Inferior parietal cortex (tissue), 1 donor: ENCODE measurements at regions not wholly inside any gene's neighbourhood (a gene's known extent, or its start where the extent isn't known, plus 50 kb on each side); places are given as distances from the start of the nearest gene placed in this dataset.

Experiments used
- DNase-seq: peaks from one replicate; pipeline ENCODE4 v3.0.0-alpha.2; 2016; ENCODE audit errors: extremely low spot score

DNA sequence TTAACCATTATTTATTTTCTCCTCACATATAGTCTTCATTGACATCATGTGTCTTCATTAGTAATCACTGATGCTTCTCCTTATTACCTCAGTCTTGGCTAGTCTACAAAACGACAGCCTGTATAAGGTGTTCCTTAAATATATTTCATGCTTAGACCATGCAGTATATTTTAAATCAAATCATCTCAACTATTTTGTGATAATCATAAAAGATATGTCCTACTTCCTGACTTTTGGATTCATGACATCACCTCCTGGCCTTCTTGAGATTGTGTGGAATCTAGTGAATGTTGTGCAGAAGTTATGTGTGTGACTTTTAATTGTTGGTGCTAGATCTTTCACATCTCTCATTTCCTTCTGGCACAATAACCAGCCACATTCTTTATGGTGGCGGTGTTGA is 1339.3 kb upstream of the C9orf72 start:
- DNase-seq = no peak

DNA sequence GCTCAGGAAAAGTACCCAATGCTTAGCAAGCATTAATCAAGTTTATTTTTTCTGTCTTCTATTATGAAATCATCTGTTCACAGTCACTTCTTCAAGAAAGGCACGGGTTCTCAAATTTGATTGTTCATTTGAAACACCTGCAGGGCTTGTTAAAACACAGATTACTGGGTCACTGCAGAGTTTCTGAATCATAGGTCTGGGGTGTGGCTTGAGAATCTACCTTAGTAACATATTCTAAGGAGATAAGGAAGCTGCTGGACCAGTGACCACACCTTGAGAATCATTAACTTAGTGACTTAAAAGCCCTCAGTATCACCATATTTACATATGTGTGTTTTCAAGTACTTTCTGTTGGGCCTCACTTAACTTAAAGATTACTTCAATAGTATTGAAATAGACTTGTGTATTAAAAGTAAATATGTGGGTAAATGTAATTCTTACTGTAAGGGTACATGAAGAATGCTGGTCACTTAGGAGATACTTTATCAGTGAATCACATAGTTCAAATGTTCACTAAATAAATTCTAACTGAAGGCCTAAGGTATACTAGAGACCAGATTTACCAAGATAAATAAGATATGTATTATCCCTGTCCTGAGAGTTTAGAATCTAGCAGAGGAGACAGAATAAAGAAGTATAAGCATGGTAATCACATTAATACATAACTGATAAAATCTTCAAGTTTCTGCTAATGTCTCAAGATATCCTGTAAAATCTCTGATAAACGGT is 1342.1 kb upstream of the C9orf72 start:
- no peak for DNase-seq

DNA sequence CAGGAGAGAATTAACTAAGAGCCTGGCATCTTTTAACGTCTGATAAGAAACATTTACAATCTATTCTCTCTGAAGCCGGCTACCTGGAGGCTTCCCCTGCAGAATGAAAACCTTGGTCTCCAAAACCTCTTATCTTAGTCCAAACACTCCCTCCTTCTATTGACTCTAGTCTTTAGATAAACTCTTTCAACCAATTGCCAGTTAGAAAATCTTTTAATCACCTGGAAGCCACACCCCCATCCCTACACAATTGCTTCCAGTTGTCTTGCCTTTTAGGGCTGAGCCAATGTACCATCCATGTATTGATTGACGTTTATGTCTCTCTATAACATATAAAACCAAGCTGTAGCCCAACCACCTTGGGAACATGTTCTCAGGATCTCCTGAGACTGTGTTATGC is 1343.1 kb upstream of the C9orf72 start:
- no peak for DNase-seq

DNA sequence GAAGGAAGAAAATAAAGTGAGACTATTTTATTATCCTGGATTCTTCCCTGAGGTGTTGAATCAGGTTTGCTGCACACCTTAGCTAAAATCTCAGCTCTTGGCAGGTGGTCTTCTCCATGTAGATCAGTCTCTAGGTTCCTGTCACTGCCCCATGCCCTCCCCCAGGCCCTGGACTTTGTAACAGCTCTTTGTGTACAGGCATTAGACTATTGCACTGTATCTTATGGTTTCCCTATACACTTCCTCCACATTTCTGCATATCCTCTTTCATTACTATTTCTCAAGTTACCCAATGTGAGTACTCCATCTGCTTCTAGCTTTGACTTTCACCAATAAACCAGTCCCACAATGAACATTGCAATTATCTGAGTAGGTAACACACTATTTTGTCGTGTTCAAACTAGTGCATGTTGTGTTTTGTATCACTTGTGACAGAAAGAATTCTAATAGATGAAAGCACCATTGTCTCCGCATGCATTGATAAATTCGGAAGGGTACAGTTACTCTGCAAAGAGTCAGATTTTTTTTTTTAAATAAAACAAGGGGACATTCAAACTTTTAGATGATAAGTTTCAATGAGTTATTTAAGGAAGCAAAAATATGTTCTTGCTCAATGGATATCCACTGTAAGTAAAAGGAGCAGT is 1348.7 kb upstream of the C9orf72 start:
- DNase-seq = no peak

DNA sequence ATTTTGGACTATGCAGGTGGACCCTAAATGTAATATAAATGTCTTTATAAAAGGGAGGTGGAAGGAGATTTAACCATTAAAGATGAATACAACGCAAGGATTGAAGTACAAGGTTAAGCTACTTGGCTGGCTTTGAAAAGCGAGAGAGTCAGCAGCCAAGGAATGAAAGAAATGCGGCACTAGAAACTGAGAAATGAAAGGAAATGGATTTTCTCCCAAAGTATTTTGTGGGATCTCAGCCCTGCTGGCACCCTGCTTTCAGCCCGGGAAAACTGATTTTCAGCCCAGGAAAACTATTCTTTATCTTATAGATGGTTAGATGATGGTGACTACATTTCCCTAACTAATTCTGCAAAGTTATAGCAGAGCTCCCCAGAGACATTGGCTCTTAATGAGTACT is 1349.6 kb upstream of the C9orf72 start:
- DNase-seq = no peak

DNA sequence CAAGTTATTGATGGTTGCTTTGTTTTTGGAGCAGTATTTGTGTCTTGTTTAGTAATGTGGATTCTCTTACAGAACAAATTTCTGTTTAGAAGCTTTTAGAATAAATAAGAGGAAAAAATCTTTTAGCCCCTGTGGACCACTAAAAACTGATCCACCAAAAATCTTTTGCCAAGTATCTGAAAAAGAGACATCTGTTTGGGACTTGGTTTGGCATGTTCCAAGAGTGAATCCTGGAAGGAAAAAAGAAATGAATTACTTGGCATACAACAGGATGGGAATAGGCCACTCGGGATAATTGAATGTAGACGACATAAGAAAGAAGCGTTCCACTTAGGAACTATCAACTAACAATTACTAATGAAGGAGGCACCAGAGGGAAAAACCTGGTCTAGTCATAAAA is 1350.1 kb upstream of the C9orf72 start:
- DNase-seq = no peak

DNA sequence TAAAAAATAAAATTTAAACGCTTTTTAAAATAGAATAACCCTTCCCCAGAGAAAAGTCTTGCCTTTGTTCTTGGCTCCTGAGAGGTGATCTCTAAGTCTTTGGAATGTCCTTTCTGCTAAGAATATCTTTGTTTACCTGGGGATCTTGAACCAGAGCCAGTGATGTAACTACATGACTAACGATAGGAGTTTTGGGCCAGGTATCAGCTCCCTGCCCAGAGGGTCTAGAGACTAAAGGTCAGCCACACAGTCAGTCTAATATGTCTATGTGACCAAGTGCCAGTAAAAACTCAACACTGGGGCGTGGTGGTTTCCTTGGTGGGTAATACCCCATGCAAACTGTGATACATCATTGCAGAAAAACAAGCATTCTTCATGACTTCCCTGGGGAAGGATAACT is 1351.9 kb upstream of the C9orf72 start:
- no peak for DNase-seq

DNA sequence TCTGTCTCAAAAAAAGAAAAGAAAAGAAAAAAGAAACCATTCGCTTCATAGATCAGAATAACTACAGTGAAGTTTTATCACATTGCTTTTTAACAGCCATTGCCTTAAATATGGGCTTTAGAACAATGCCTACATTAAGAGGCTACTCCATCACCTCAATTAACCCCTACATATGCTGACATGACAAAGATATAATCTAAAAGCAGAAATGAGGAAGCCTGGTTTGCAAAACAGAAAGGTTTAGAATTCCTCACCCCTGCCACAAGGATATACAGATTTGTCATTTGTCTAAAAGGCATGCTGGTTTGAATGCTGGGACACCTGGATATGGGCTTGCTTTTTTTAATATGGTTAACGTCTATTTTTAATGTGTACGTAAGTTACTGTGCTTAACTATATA is 1353.0 kb upstream of the C9orf72 start:
- DNase-seq = no peak

DNA sequence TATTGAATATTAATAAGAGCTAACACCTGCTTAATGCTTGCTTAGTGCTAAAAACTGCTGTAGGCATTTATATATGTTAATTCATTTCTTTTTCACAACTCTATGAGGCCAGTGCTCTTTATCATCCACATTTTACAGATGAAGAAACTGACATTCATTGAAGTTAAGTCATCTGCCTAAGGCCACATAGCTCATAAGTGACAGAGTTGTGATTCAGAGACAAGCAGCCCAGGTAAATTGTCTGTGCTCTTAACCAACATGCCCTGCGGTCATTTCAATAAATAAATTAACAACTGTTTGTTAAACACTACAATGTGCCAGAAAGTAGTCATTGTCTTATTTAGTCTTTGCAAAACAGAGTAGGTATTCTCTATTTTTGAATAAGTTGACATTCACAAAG is 1354.4 kb upstream of the C9orf72 start:
- no peak for DNase-seq

DNA sequence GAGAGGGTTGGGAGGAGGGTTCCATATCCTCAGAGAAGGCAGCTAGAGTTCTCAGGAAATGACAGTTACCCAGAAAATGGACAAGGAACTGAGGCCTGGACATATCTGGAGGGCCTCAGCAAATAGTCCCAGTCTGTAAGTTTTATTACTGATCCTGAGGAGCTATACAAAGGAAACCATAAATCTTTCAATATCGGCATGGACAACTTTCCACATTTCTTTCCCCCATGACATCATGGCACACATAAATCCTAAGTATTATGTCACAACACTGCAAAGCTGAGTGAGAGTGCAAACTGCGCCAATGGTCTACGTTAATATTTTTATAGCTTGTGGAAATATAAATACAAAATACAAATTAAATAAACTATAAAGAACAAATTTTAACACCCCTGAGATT is 1356.2 kb upstream of the C9orf72 start:
- DNase-seq = no peak

DNA sequence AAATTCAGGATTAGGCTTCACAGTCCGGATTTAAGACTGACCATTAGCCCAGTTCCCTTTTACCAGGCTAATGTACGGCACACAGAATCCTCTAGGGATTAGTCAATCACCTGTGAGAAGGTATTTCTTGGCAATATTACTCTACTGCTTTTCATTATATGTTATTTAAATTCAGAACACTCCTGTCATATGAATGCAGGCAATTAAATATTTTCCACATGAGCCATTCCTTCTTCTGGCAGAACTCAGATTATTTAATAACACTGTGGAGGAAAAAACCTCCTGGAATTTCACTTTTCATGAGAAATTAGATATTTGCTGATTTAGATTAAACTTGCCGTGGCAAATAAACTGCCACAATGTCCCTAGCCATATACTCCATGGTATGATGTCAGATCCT is 1357.5 kb upstream of the C9orf72 start:
- no peak for DNase-seq

DNA sequence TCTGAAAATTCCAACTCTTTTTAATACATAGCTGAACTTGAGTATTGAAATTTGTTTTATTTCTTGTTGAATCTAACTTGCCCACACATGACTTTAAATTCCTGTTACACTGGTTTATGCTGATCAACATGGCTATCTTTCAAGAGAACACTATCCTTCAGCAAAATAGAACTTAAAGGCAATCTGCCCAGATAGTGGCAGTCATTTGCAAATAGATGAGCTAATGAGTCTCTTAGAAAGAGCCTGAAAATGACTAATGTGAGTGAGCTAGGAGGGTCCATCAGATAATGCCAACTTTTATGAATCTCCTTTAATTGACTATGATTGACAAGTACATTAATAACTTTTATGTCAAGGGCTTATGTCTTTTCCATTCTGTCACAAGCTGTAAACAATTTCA is 1360.8 kb upstream of the C9orf72 start:
- DNase-seq = no peak

DNA sequence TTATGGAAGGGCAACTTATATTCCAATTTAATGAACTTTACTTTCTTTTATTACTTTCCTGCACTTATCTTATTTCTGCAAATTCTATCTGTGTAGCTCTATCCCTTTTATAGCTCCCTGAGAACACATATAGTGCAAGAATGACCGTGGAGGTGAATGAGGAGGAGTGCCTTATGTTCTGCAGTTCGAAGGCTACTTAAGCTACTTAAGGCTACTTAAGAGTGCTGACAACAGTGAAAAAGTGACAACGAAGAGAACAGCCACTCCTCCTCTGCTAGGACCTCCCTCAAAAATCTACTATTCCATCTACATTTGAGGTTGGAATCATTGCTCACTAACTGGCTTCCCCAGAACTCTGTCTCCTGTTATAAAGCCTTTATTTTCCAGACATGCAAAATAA is 1365.7 kb upstream of the C9orf72 start:
- DNase-seq = no peak

DNA sequence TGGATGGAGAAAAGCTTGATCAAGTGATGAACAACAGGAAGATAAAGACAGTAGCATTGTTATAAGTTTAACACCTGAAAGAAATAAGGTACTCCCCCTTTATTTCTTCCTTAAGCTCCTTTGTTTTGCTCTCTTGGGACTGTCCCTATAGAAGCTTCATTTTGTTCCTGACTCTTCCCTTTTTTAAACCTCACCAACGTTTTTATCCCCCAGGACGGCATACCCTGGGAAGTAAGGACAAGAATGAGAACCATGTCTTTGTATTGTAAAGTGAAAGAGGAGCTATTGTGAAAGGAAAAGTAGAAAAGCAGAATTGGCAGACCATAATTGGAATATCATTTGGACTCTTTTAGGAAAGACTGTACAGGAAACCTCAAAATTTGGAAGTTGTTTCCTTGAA is 1368.6 kb upstream of the C9orf72 start:
- no peak for DNase-seq

DNA sequence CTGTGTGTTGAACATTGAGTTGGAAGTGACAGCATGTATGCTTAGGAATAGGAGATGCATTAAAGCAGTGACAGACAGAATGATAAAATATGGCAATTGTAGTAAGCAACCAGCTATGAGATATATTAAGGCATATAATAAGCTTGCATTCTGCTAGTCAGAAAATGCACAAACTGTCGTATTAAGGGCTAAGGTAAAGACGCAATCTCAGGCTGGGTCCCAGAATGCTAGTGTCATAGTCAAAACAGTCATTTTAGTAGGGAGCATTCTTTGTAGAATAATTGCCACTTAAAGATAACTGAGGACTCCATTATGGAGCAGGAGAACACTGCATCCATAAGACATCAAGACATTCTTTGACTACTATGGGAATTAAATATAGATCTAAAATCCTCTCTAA is 1369.7 kb upstream of the C9orf72 start:
- DNase-seq = no peak

DNA sequence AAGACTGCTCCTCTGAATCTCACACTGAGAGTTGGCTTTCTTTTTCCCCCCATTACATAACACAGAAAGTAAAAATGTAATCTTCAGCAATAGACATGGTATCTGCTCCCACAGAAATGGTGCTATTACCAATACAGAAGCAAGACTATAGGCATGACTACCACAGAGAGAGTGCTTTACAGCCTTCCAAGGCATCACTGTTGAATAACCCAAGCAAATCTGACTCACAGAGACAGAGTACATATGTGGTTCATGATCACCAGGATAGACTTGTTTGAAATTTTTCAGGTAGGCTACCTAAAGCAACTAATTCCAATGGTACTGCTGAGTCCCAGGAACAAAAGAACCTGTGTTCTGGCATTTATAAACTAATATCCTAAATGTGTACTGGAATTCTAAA is 1373.4 kb upstream of the C9orf72 start:
- DNase-seq = no peak

DNA sequence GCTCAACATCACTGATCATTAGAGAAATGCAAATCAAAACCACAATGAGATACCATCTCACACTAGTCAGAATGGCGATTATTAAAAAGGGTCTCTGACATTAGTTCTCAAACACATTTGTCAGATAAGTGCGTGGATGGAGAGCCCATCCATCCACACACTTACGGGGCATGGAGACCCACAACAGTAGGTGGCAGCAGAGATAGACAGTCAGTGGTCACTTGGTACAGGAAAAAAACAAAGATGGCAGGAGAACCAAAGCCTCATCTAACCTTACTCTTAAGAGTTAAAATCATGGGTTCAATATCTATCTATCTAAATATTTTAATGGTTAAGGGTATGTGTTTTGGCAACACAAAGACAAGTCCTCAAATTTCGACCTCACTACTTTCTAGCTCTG is 1378.7 kb upstream of the C9orf72 start:
- DNase-seq = no peak

DNA sequence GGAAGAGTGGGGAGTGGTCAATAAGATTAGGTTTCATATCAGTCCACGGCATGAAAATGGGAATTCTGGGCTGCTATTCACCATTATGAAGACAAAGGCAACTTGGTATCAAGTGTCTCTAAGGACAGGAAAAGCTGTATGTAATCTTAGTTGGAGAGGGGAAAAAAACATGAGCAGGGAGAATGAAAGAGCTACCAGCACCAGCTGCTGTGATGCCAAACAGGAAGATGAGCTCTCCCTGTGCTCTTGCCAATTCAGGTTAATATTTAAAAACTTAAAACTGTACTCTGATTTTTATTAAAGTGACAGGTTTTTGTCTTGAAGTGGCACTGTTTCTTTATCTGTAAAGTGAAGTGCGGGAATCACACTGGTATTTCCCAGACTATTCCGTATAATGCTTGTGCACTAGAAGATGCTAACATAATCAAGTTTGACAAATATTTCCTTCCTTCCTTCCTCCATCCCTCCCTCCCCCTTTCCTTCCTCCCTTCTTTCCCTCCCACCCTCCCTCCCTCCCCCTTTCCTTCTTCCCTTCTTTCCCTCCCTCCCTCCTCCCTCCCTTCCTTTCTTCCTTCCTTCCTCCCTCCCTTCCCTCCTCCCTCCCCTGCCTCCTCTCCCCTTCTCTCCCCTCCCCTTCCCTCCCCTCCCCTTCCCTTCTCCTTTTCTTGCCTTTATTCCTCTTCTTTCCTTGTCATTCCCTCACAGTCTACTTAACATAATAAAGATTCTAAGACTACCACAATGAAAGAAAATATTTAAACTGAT is 1383.0 kb upstream of the C9orf72 start:
- DNase-seq = no peak

DNA sequence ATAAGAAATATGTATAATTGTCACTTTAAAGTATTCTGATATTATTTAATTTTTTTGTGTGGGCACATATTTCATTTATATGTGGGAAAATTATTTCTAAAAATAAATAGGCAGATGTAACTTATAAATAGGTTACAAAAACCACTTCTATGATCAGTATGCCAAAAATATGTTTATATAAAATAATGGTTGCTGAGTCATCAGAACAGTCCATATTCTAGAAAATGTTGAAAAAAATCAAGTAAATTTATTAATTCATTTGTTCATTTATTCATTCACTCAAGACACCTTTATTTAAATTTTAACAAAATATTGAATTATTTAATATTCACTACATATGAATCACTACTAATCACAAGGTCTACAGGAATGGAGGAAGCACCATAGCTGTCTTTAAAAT is 1387.3 kb upstream of the C9orf72 start:
- no peak for DNase-seq

DNA sequence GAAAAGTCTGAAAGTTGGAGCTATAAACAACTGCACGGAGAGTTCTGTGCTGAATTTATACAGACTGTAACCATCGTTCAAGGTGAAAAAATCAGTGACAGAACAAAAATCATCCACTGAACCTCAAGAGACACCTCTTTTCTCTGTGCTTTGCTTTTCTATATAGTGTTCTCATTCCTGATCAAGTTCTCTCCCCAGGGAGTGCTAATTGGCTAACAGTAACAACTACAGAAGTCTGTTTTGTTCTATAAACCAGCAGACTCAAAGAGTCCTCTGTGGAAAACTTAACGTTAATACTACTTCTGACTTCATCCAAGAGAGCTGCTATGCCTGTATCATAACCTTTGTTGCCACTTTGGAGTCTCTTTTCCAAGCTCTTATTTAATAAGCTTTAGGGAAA is 1388.3 kb upstream of the C9orf72 start:
- no peak for DNase-seq

DNA sequence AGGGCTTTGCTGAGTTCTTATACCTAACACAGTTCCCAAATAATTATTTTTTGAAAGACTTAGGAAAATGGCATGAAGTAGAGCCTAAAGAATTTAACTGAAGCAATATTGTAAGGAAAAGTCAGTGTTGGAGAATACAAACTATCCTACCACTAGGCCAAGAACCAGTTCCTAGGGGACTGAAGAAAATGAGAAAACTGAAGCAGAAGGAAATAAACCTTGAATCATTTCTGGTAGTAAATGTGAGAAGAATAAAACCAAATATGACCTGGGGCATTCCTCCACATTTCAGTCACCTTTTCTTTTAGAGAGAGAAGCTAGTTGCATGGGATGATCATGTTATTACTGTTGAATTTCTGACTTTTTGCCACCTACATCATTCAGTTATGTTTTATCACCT is 1393.9 kb upstream of the C9orf72 start:
- DNase-seq = no peak

DNA sequence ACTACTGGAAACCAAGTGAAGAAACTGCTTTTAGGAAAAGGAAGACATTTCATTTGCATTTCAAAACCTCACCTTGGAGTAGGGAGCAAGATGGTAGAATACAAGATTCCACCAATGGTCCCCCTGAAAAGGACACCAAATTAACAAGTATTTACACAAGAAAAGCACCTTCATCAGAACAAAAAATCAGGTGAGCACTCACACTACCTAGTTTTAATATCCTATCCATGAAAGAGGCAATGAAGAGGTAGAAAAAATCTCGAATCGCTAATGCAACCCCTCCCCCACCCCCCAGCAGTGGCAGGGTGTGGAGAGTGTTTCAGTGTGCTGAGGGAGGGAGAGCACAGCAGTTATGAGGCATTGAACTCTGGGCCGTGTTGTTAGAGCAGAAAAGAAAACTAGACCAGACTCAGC is 1397.0 kb upstream of the C9orf72 start:
- DNase-seq = no peak

DNA sequence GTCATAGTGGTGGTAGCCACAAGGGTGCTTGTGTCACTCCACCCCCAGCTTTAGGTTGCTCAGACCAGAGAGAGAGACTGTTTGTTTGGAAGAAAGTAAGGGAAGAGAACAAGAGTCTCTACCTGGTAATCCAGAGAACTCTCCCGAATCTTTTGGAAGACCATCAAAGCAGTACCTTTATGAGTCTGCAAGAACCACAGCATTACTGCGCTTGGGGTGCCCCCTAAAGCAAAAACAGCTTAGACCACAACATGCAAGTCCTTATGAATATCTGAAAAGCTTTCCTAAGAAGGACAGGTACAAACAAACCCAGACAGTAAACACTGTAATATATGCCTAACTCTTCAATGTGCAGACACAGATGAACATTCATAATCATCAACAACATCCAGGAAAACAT is 1398.6 kb upstream of the C9orf72 start:
- DNase-seq = no peak
